Posterior vena cava (tissue), 2 donors: ENCODE measurements at regions not wholly inside any gene's neighbourhood (a gene's known extent, or its start where the extent isn't known, plus 50 kb on each side); places are given as distances from the start of the nearest gene placed in this dataset.

Experiments
- DNase-seq: peaks from one replicate; pipeline ENCODE4 v3.0.0-alpha.2; 2020; ENCODE audit warnings: low spot score
- intact Hi-C, 2 donors: fragments of 100-400 bp; cut with DNase I; formaldehyde crosslinking; loops; one replicate each; pipeline versions ENCODE4 v1.14.1 to v1.14.2; 2022 to 2023
- donor health status: DM: yes; HTN: yes; CAD: no.
- donor health status: DM: yes; HTN: yes; CAD: no.

DNA sequence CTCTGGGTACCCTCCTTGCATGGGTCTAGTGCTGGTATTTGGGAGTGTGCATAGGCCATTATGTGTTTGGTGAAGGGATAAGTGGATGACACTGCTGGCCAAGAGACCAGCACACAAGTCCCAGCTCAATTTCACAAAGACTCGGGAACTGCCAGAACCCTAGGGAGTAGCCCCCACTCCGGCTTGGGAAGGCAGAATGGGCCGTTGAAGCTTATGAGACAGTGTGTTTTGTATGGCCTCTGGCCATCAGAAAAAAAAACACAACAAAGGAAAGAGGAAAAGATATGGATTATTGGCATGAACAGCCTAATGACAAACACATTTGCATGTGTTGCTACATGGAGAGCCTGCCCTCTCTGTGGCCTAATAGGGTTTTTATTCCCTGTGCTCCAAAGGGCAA lies 144.2 kb downstream of the TTC32 start:
- no peak for DNase-seq
- intact Hi-C loops = no loop called here

DNA sequence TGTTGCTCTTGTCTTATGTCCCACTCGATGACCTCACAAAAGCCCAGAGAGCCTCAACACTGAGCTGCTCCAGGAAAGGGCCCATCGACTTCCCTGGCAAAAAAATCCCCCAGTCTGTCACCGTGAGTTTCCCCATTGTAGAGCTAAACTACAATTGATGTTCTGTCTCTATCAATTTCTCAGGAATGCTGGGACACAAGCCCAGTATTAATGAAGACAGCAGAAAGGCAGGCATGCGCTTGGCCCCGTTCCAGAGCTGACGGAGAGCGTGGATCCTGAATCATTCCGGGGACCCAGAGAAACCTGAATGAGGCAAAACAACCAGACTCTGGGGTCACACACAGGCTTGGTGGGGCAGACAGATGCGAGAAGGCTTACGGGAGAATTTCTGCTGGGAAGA lies 146.9 kb downstream of the TTC32 start:
- no peak for DNase-seq
- intact Hi-C loops = no loop called here

DNA sequence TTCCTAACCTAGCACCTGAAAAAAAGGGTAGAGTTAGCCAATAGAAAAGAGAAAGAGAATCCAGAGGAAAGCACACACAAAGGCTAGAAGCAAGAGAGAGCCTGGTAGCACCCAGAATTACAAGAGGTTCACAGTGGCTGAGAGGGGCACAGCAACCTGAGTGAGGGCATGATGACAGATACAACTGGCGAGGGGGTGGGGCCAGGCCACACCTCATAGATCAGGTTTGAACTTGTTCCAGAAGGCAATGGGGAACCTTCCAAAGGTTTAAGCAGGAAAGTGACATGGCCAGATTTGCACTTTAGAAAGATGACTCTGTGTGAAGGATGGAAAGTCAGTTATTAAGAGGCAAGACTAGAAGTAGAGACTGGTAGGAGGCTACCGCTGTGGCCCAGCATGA lies 148.0 kb downstream of the TTC32 start:
- intact Hi-C loops = no loop called here

DNA sequence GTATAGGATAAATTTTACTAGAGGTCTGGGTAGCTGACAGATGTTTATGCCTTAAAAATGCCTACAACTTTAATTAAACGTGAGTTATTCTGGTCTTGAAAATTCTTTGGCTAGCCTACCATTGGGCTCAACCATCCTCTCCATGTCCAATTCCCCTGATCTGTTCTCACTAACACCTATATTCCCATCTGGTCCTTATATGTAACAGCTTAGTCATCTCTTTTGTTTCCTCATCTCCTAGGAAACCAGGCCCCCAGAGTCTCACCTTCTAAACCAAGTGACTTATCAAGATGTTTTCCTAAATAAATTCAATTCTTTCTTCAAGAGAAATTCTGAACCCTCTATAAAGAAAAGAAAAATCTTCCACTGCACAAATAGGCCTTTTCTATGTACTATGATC lies 148.5 kb downstream of the TTC32 start:
- intact Hi-C loops = no loop called here
- DNase-seq = no peak

More for the DNA sequence above, 148.0 kb downstream of the TTC32 start:
- DNase-seq = no peak

DNA sequence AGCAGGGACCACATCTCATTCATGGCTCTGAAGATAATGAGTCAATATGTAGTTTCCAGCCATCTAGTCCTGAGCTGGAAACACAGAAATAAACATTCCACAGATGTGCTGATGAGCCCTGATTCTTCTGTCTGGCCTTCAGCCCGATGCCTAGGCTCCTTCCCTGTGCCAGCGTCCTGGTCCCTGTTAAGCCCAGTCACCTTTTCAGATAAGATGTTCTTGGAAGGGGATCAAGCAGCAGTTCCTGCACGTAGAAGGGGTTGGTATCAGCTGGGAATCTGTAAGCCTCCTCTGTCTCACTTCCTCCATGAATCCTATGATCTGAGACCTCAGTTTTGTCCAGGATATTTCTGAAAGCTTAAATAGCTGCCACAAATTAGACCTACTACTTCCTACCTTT lies 149.3 kb downstream of the TTC32 start:
- DNase-seq = no peak
- intact Hi-C loops = no loop called here

DNA sequence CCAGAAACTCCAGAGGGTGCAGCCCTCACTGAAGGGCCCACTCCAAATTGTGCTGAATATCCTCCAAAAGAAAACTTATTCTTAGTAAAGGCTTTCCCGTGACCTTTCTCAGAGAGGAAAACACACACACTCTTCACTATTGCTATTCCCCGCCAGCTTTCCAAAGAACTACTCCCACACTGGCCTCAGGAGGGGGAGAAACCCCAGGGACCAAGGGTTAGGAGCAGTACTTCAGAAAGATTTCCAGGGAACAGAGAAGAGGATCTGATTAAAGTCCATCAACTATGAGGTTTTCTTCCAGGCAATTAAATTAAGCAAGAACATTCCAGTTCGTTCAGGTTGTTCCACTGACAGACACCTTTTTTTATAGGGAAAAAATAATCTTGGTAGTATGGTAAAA lies 150.2 kb downstream of the TTC32 start:
- intact Hi-C loops = no loop called here
- DNase-seq = peak; percentile 23

DNA sequence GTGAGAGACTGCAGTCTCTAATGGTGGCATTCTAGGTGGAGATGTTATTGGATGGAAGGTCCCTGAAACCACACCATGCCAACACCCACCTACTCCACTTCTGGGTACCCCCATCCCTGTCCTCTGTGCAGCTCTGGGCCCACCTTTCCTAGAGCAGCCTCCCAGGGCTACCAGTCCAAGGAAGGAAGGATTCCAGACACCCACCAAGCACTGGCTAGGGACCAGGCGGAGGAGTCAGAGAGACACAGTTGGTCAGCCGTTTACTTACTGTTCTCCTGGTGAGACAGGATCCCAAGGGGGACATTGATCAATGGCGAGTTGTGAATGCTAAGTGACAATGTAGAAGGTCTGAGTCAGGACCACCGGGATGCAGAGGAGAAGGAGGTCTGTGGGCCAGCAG lies 151.6 kb downstream of the TTC32 start:
- no peak for DNase-seq
- intact Hi-C loops = no loop called here

DNA sequence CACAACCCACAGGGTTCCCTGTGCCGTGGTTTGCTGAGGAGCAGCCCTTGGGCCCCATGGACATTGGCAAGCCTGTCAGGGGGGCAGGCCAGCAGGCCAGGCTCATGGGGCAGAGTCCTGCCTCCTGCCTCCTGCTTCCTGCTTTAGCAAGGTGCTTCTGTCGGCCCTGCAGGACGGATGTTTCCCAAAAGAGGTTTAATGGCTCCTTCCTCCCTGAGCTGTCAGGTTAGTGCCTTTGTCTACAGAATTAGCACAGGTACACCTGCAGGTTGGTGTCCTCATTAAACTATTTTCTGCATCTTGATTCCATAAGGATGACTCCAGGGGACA lies 152.3 kb downstream of the TTC32 start:
- no peak for DNase-seq
- intact Hi-C loops = loop anchor here in 1 of 2 donors (5.0 kb wide), 1 partner anchor 108 kb away; no protein-coding TSS in a partner anchor

DNA sequence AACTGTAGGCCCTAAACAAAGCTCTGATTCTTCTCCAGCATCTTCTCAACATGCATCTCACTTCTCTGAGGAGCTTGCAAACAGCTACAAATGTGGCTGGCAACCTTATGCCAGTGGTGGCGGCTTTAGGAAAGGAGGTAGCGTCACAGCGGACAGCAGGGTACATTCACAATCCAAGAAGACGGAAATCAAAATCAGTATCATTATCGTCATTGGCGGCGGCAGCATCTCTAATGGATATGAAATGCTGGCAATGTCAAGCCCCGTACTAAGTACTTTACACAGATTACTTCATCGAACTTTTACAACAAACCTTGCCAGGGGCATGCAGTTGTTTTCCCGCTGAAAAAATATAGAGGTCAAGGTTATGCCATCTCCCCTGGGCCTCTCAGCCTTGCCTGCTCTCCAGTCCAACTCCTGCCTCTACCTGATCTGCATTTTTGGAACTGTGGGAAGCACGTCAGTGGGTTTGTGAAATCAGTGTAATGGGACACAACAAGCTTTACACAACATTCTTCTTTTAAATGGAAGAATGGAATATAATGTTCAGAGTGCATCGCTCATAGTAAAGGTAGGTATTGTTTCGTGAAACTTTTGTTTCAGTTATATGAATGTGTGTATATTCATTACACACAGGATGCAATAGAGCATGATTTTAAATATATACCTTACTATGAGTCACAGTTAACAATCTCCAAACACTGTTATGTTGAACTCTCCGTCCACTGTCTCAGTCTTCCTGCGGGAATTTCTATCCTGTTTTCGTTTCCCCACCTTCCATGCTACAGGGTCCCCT lies 152.9 kb downstream of the TTC32 start:
- intact Hi-C loops = loop anchor here in 1 of 2 donors (5.0 kb wide), 1 partner anchor 108 kb away; no protein-coding TSS in a partner anchor
- DNase-seq = no peak

DNA sequence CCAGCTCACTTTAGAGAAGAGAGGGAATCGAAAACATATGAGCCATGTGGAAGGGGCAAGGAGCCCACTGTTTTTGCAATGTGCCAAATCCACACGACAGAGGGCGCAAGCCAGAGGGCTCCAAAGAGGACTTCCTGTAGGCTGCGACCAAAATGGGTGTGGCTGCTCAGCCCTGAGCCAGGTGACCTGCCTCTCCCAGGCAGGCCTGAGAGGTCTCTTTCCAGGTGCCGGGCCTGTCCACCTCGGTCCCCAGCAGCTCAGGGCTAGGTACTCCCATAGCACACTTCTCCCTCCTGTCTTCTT lies 153.8 kb downstream of the TTC32 start:
- intact Hi-C loops = loop anchor here in 1 of 2 donors (5.0 kb wide), 1 partner anchor 109 kb away; no protein-coding TSS in a partner anchor
- no peak for DNase-seq

DNA sequence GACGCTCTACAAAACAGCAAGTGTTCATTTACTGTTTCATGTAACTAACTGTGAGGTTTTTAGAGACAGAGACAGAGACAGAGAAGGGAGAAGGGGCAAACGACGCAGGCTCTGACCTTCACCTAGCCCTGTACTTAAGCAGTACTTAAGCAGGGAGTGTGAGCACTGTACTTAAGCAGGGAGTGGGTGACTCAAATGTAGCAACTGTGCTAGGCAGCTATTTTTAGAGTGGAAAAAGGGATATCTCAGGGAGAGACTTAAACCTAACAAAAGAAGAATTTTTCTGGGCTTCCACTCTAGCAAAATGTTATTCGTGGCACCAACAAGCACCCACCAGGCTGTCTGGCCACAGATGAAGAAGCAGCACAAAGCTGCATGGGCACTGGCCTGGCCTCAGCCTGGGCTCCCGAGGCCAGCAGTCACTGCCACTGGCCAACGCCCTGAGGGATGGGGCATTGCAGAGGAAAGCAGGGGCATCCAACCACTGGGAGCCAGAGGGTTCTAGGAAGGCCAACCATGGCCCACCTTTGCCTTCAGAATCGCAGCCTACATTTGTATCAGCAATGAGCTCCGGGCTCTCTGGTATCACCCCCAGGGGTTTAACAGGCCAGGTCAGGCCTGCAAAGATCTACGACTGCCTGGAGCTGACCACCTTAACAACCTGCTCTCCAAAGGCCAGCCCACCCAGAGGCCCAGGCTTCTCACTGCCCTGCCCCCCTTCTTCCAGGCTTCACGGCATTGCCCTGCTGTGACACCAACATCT lies 154.3 kb downstream of the TTC32 start:
- intact Hi-C loops = loop anchor here in 1 of 2 donors (5.0 kb wide), 1 partner anchor 110 kb away; no protein-coding TSS in a partner anchor
- DNase-seq = no peak

DNA sequence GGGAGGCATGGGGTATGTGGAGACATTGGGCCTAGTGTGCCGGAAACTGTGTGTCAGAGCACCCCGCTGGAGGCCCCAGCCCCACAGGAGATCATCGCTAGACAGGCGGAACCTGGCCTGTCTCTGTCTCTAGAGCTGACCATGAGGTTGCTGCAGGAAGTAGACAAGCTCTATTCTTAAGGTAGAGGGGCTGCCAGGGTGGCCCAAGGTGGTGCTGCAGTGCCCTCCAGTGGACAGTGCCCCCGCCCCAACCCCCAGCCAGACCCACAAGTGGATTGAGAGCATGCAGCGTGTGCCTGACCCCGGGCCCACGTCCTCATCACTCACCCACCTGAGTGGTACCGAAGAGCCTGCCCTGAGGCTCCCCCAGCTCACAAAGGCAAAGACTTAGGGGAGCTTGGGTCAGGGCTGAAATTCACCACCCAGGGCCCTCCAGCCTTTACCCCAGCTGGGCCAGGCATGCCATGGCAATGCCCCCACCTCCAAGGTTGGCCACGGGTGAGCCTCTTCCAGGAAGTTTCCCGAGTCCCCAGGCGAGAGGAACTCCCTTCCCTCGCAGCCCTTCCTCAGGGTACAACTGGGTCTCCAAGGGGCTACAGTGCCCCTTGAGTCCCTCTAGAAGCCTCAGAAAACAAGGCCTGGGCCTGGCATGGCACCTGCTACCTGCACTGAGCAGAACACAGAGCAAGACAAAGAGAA lies 155.0 kb downstream of the TTC32 start:
- intact Hi-C loops = loop anchor here in 1 of 2 donors (5.0 kb wide), 1 partner anchor 111 kb away; no protein-coding TSS in a partner anchor
- DNase-seq = no peak

DNA sequence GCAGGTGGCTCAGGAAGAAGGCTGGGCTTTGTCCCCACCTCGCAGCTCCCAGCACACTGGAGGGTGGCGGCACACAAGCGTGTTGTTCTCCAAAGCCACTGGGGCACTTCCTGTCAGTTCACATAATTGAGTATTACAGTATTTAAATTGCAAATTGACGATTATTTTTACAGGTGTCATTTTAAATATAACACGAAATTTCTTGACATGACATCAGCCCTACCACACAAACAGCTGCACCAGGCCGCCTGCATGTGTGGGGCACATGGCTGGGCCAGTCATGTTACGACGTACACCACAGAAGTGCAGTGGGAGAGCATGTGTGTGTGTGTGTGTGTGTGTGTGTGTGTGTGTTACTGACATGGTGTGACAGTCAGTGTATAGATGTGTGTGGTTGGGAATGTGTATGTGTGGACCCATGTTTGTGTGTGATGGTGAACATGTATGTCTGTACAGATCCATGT lies 155.6 kb downstream of the TTC32 start:
- DNase-seq = no peak
- intact Hi-C loops = loop anchor here in 1 of 2 donors (5.0 kb wide), 1 partner anchor 111 kb away; no protein-coding TSS in a partner anchor

DNA sequence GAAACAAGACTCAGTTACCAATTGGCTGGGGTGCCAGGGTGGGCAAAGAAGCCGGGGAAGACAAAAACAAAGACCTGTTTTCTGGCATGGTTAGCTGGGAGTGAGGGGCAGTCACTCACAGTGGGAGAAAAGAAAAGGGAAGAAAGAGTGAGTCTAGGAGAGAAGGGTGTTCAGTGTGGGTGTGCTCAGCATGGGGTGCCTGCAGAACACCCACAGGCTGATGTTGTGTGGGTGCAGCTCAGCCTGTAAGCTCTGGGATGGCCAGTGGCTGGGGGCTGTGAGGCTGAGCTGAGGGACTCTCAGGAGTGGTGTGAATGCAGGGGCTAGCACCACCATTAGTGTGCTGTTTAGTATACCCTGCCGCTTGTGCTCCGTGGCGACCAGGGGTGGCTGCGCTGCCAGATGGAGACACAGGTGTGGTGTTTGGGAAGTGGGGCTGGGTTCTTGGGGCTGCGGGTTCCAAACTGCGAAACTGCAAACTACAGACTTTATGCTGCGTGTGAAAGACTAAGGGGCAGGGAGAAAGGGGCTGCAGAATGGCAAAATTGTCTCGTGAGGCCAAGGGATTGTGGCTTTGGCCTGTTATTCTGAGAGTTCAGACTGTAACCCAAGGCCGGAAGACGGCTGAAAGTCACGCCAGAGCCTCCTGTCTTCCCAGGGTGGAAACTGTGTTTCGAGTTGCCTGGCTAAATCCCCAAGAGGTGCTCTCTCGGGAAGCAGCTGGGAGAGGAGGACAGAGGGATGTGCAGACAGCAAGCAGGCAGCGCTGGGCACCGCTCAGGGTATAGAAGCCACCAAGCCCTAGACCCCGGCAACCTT lies 156.3 kb downstream of the TTC32 start:
- intact Hi-C loops = loop anchor here in 1 of 2 donors (5.0 kb wide), 1 partner anchor 112 kb away; no protein-coding TSS in a partner anchor
- DNase-seq = no peak

DNA sequence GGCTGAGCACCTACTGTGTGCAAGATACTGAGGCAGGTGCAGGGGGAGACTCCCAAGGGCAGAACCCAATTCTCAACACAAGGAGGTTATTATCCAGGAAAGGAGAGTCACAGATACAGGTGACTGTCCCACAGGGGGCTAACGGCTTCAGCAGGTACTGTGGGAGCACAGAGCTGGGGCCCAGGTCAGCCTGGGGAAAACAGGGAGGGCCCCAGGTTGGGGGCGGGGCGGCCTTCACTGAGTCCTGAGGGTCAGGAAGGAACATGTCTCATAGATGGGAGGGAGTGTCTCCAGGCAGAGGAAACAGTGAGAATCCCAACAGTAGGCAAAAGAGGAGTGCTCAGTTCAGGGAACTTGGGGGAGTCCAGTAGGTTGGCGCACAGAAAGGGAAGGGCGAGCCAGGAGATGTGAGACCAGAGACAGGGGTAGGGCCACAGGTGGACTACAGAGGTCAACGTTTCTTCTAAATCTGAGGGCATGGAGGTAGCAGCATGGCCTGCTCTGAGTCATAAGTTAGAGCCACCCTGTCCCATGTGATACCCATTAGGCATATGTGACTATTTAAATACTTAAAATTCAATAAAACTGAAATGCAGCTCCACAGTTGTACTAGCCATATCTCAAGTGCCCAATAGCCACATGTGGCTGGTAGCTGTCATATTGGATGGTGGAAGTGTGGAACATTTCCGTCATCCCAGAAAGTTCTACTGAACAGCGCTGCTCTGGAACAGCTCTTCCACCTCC lies 157.2 kb downstream of the TTC32 start:
- no peak for DNase-seq
- intact Hi-C loops = loop anchor here in 1 of 2 donors (5.0 kb wide), 1 partner anchor 113 kb away; no protein-coding TSS in a partner anchor

DNA sequence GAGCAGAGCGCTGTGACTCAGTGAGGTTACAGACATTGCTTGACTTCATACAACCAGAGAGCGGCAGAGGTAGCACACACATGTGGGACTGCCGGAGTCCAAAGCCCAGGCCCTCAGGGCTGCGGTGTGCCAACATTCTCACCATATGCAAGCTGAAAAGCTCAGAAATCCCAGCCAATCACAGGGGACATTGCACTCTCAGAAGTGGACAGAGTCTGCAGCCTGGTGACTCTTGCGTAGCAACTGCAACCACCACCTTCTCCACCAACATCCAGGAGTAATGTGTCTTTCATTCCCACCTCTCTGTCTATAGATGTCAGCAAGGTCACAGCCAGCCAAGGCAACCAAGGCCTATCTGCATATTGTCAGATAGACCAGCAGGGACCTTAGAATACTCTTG lies 158.1 kb downstream of the TTC32 start:
- intact Hi-C loops = no loop called here

DNA sequence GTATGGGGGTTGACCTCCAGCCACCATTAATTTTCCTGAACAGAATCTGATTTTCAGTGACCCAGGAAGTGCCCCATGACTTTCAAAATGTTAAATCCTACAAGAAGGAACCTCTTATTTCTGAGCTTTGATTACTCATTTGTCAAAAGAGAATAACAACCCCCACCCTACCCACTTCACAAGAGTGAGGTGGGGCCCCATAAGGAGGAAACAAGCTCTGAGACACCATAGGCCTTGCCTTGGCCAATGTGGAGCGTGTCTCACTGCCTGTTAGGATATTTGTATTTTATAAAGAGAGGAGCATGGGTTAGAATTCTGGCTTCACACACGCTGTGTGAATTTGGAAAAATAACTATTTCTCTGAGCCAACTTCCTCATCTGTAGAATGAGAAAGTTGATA lies 158.9 kb downstream of the TTC32 start:
- DNase-seq = peak; percentile 6
- intact Hi-C loops = no loop called here

More for the DNA sequence above, 158.1 kb downstream of the TTC32 start:
- peak; percentile 67 for DNase-seq

DNA sequence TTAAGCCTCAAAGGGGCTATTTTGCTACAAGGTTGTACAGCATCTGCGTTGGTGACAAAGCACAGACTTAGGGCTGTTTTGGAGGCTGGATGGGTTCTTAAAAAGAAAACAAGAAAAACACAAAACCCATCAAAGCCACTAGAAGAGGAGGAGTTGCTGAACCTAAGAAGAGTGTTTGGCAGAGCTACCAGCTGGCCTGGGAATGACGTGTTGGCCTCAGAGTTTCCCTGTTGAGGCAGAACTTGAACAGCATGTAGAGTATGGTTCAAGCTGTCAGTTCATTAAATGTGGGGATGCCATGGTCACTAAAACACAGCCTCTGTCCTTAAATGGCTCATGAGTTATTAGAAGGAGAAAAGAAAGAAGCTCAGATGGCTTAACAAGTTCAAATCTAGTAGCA lies 162.5 kb downstream of the TTC32 start:
- DNase-seq = peak; percentile 64
- intact Hi-C loops = loop anchor here in 1 of 2 donors (10.0 kb wide), 1 partner anchor 66 kb away; no protein-coding TSS in a partner anchor
